ENCODE measurements at regions not wholly inside any gene's neighbourhood (a gene's known extent, or its start where the extent isn't known, plus 50 kb on each side); places are given as distances from the start of the nearest gene placed in this dataset.

DNA sequence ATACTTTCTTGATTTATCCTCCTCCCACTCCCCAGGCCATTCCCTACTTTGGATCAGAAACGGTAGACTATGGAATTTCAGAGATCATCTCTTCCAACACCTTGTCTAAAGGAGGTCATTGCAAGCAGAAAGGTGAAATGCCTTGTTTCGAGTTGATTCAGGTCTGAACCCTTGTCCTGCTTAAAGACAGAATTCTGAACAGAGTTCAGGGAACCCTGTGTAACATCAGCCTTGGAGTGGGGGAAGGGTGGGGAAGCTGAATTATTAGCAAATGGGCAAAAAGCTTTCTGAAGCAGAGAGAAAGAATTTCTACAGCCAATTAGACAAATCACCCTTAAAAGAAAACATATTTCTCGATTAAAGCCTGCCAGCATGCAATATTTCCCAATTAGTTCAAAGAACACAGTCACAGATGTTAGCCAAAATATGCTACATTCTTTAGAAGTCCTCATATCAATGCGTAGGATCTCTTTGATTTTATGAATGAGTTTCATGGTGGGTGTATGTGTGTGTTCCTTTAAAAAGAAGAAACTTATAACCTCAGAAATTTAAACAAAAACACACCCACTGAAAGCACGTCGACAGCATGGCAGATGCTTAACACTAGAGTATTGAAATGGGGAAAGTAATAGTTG is 353.1 kb downstream of the RND3 start:
- TF ChIP-seq, protein P1, sequence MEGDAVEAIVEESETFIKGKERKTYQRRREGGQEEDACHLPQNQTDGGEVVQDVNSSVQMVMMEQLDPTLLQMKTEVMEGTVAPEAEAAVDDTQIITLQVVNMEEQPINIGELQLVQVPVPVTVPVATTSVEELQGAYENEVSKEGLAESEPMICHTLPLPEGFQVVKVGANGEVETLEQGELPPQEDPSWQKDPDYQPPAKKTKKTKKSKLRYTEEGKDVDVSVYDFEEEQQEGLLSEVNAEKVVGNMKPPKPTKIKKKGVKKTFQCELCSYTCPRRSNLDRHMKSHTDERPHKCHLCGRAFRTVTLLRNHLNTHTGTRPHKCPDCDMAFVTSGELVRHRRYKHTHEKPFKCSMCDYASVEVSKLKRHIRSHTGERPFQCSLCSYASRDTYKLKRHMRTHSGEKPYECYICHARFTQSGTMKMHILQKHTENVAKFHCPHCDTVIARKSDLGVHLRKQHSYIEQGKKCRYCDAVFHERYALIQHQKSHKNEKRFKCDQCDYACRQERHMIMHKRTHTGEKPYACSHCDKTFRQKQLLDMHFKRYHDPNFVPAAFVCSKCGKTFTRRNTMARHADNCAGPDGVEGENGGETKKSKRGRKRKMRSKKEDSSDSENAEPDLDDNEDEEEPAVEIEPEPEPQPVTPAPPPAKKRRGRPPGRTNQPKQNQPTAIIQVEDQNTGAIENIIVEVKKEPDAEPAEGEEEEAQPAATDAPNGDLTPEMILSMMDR (IDR thresholded peaks at IDR 0.05), result no peak
- TF ChIP-seq POLR2A (IDR thresholded peaks at IDR 0.05), result no peak
